Activated T-helper 1 cell treated with Interleukin-2 at 50 U/mL for 16 hours (primary cell): ENCODE measurements at regions not wholly inside any gene's neighbourhood (a gene's known extent, or its start where the extent isn't known, plus 50 kb on each side); places are given as distances from the start of the nearest gene placed in this dataset.
"Not testable (repeated sequence)": the region's sequence is repeated elsewhere in the genome, so short reads cannot be mapped to it uniquely, and the experiment has no call there.

Source experiments
- DNase-seq: peaks from one replicate; pipeline ENCODE4 v3.0.0-alpha.2; 2020; ENCODE audit warnings: low read depth

DNA sequence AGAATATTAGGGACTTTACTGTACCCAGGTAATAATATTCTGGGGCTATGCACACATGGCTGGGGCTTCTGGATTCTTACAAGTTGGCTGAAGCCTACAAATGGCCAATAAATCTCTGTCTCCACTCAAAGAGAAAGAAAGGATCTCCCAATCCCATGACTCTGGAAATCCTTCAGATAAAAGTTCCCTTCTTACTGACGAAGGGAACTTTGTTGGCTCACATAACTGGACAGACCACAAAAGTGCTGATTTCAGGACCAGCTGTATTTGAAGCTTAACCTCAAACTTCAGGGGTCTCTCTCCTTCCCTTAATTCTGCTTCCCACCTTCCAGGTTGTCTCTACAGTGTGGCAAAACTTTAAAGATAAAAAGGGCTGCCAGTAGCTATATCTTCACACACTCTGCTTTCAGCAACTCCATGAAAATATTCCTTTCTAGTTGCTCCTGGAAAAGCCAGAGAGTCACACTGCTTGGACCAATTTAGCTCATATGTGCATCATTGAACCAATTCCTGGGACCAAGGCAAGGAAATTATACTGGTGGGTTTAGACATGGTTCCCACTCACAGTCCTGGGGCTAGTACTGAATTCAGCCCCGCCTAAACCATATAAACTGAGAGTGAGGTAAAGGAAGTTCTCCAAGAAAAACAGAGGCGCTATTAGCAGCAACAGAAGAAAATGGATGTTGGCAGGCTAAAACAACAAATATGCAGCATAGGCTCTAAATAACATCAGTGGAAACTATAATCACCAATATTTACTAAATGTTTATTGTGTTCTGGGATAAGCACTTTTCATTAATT is 290.0 kb upstream of the GADL1 start:
- DNase-seq, result no peak

DNA sequence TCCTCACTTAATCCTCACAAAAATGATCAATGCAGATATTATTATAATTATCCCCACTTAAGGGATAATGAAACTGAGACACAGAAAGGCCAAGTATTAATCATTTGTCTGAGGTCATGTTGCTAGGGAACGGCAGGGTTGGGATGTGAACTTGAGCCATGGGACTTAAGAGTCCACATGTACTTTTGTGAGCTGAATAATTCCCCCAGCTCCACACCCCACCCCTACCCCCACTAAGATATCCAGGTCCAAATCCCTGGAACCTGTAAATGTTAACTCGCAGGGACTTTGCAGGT is 290.5 kb upstream of the GADL1 start:
- no peak for DNase-seq

DNA sequence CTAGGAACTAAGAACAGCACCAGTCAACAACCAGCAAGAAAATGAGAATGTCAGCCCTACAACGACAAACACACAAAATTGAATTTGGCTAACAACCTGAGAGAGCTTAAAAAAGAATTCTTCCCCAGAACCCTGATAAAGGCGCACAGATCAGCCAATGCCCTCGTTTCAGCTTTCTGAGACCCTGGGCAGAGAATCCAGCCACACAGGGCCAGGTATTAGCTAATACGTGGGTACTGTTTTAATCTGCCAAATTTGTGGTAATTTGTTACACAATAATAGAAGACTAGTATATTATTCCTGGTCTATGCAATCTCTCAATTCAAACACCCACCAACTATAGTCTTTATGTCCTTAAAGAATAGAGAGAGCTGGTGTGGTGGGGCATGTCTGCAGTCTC is 291.6 kb upstream of the GADL1 start:
- DNase-seq, result no peak

DNA sequence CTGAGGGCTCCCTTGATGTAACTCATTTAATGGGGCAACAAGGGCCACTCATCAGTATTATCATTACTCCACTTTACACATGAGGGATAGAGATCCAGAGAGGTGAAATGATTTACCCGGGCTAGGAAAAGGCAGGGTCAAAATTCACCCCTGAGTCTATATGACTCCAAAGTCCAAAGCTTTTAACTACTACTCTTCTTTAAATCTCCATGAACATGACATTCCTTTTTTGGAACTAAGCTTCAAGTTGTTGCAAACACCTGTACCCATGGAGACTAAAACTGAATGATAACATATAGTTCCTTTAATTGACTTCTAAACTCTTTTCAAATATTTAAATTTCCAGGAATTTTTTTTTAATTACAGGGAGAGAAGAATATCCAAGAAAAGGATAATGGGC is 292.9 kb upstream of the GADL1 start:
- no peak for DNase-seq

DNA sequence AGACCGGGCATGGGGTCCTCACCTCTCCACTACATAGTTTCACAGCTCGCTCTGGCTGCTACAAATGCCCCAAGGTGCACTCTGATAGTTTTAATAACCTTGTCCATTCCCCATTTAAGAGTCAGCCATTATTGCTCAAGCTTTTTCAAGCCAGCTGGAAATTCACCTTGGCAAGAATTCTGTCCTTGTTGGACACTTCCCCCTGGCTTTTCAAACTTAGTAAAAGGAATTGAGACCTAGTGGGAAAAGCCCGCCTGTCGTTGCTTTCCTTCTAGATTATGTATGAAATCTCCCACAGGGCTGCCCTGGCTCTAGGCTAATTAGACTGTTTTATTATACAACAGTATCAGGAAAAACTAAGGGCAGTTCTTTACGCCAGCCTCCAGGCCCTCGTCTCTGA is 293.7 kb upstream of the GADL1 start:
- no peak for DNase-seq

DNA sequence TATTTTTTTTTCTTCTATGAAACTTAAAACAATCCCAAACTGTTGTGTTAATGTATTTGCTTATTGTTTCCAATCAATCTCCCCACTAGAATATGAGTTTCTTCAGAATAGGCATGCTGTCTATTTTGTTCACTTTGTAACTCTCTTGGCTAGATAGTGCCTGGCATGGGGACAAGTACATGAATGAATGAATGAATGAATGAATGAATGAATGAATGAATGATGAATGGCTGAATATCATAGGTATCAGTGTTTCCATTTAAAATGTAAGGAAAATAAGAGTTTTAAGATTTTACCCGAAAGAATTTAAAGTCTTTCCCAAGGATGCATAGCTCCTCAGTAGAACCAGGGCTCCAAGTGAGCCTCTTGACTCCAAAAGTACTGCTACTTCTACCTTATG is 294.9 kb upstream of the GADL1 start:
- DNase-seq, result no peak

DNA sequence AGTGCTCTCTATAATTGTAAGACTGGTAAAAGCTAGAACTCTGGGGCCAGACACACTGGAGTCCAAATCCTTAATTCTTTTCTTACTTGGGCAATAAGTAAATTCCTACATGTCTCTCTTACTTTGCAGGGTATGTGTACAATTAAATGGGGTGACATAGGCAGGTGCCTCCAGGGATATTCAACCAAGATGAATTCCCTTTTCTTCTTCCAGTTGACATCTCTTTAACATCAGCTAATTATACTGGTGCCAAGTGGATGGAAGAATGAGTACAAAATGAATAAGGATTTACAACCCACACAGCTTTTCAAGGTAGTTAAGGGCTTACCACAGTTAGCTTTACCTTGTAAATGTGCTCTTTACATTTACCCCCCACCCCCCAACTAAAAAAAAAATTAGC is 295.5 kb upstream of the GADL1 start:
- DNase-seq, result no peak

DNA sequence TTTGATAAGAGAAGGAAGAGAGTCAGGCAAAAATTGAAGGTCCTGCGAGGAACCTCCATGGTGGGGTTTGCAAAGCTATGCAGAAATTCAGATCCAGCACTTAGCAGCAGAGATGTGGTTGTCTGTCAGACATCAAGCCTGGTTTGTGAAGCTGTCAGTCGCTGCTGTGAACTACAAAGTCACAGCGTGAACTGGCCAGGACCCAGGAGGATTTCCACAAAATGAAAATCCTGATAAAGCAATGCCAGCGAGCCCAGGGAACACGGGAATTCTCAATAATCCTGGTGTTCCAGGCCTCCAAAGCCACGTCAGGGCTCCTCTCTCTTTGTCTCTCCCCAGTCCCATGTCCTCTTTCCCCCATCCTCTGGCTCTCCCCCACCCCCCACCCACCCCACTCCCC is 296.9 kb upstream of the GADL1 start:
- DNase-seq, result no peak

DNA sequence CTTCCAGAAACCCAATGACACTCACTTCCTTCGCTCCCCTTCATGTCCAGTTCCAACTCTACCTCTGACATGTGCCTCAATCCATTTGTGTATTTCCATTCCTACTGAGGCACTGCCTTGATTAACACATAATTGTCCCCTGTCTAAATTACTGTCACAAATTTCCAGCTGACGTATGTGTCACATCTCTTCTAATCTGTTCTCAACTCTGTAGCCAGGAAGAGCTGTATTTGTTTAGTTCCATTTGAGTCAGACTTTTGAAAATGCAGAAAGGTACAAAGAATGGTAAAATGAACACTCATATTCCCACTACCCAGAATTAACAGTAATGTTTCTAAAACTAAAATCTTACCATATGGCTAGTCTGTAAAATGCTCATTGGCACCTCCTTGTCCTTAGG is 299.0 kb upstream of the GADL1 start:
- DNase-seq, result no peak

DNA sequence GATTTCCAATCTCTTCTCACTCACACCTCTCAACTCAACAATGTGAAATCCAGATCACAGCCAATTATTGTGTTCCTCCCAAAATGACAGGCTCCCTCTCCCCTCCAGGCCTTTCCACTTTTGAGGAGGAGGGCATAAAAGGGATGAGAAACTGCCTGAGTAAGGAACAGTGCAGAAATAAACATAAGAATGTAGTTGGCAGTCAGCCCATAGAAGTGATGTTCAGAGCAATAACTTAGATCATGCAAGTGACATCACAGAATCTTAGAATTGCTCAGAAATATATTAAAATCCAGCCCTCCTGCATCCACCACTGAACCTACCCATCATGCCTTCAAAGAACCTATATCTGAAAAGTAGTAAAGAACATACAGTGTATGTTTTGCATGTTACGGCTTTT is 299.4 kb upstream of the GADL1 start:
- no peak for DNase-seq

DNA sequence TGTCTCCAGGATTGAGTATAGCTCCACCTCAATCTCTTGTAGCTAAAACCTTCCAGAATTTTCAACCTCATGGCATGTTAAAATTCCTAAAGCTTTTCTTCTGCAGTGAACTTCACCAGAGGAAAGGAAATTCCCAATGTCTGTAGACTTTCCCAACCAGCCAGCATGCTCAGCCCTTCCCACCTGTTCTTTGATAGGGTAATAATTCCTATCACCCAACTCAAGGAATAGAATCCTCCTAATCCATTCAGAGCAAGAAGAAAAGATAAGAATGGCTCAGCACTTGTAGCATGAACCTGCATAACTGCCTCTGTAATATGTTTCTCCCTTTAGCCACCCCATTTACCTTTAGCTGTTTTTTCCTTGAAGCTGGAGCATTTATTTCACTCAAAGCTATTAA is 301.8 kb upstream of the GADL1 start:
- no peak for DNase-seq

DNA sequence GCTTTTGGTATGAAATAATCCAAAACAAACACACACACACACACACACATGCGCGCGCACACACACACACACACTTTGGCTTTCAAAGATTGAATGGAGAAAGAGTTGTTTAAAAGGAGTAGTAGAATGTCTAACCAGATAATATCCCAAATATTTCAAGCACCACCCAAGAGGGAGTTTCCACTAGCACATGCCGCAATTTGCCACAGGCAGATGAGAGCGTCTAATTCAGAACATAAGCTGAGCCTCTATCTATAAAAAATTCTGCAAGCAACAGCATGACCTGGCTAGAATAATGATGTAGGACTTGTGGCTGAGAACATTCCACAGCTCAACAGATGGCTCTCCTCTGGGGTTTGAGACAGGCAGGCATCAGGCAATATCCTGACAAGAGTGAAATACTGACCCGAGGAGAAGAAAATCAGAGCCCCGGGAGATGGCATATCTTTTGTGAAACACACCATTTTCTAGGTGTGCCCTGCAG is 302.5 kb upstream of the GADL1 start:
- DNase-seq, result no peak

DNA sequence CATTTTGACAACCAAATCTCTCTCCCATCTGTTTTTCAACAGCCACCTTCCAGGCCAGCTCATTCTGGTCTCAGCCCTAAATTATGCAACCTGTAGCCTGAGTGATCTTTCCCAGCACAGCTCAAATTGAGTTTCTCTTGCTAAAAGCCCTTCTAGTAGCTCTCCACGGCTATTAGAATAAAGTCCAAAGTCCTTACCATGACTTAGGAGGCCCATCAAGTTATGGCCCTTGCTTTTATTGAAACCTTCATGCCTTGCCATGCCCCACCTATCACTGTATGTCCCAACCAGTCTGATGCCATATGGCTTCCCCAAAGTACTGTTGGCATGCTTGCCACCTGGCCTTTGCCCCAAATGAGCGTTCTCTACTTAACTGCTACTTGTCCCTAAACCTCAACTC is 303.5 kb upstream of the GADL1 start:
- DNase-seq, result no peak

DNA sequence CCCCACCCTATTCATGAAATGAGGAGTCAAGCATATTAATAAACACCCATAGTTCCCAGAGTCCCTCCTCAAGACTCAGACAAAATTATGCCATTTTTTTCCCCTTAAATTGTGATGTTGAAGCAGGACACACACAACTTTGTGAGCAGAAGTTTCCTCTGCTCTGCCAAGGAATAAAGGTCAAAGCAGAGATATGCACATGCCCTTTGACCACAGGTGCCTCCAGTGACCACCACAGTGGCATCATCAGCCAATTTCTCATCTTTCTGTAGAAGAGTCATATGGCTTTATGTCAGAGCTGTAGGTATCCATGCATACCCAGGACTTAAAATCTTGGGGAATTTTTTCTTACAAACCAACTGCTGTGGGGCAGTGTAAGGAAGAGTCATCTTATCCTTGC is 304.4 kb upstream of the GADL1 start:
- no peak for DNase-seq

DNA sequence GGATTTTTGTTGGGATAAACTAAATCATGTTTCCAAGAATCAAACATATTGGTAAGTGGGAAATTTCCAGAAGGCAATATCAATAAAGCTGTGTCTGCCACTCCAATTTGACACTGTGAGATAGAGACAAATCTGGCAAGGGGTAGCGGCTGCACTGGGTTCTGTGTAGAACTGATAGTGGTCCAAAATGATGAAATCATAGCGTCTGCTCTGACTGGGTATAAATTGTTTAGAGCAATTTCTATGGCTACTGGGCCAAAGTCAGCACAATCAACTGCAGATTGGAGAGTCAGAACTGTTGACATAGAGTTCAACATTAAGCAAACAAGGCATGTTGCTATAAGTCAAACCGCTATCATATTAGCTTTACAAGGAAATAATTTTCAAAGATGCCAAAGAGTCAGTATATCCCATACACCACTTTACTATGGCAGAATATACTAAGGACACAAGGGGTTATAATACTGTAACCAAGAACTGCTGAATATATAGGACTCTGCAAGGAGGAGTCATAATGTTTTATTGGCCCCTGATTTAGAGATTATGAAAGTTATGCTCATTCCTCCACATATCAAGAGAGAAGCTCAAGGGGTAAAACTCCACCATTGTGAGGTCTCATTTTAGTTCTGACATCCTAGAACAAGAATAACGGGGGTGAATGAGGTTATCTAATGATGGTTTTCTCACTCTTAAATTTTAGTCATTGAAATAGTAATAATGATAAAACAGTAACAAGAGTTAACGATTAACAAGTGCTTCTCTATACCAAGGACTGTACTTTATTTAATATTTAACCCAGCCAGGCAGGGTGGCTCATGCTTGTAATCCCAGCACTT is 309.7 kb upstream of the GADL1 start:
- DNase-seq, result no peak

DNA sequence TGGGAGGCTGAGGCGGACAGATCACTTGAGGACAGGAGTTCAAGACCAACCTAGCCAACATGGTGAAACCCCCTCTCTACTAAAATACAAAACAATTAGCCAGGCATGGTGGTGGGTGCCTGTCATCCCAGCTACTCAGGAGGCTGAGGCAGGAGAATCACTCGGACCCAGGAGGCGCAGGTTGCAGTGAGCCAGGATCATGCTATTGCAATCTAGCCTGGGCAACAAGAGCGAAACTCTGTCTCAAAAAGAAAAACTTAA is 310.3 kb upstream of the GADL1 start:
- not testable (repeated sequence) for DNase-seq

DNA sequence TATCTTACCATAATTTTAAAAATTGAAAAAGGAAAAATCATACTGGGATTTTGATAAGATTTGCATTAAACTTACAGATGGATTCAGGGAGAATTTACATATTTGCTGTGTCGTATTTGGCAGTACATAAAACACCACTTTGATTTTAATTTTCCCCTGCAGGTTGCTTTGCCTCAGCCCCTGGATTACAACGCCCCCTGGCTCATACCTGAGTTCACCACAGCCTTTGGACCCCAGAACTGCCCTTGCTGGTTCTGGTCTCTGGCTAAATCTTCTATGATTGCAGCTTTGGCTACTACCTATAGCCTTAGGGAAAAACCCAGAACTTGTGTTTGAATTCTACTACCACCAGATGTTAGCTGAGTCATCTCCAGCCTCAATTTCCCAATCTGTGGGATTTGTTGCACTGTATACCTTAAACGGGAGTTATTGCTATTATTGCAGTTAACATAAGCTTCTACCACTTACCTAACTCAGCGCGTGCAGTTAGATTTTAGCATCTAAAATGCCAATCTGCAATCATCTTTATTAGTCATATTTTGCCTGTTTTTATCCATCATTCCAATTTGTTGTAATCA is 315.7 kb upstream of the GADL1 start:
- DNase-seq, result no peak

DNA sequence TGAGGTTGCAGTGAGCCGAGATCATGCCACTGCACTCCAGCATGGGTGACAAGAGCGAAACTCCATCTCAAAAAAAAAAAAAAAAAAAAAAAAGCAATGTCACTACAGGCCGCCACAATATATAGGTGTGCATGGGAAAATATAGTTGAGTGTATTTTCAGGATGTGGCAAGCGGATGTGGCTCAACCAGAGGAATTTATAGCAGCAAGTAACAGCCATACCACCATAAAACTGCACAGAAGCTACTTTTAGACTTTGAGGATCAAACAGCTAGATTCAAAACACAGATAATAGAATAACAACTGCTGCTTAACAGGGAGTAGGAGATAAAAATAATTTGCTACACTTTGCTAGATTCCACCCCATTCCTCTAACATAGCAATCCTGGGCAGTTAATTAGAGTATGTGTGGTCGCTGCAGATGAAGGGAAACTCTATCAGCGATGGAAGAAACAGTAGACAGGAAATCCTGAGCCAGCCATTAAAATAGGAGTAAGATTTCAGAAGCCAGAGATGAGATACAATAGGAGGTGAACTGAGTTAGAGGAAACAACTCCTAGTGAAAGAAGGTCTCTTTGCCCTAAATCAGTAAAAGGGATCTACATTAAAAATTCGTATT is 318.7 kb upstream of the STT3B start:
- no peak for DNase-seq

DNA sequence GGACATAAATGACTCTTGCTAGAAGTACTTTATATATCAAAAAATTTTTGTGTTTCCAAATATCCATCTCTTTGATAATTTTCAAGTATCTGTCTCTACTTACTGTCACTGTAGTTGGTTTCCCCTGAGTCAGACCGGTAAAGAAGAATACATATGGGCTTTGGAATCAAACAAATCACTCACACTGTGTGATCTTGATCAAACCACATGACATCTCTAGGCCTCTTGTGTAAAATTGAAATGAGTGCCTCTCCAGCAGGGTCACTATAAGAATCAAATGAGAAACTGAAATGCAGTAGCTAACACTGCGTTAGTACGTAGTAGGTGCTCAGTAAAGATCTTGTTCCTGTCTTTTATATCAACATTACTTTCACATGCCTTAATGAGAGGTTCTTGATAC is 314.6 kb upstream of the STT3B start:
- DNase-seq, result no peak

DNA sequence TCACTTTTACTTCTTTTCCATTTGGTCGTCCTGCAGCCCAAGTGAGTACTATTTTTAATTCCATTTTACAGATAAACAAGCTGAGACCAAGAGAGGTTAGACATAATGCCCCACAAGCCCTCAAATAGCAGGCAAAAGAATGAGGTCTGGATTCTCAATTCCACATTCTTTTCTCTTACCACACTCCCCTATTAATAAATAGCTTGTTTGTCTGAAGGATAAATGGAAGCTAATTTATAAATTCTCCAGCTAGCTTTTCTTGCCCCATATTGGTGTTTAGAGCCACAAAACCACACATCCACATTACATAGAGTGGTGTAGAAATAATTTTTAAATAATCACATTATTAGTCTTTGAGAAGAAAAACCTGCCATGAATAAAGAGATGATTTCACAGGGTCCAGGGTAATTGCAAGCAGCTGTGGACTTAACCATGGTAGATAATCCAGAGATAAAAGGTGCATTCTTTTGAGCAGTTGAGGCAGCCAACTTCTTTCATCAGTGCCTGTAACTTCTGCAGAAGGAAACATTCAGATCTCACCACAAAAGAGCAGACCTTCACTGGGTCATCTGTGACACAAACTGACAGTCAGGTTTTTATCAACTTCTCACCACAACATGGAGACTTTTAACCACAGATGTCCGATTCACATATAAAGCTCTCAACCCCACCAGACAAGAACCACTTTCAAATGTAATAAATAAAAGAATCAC is 313.4 kb upstream of the STT3B start:
- no peak for DNase-seq

DNA sequence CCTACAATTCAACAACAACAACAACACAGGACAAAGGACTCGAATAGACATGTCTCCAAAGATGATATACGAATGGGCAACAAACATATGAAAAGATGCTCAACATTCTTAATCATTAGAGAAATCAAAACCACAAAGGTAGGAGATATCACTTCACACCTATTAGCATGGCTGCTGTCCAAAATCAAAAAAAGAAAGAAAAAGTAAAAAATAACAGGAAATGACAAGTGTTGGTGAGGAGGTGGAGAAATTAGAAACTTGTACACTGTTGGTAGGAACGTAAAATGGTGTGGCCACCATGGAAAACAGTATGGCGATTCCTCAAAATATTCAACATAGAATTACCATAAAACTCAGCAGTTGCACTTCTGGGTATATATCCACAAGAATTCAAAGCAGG is 312.3 kb upstream of the STT3B start:
- no peak for DNase-seq

DNA sequence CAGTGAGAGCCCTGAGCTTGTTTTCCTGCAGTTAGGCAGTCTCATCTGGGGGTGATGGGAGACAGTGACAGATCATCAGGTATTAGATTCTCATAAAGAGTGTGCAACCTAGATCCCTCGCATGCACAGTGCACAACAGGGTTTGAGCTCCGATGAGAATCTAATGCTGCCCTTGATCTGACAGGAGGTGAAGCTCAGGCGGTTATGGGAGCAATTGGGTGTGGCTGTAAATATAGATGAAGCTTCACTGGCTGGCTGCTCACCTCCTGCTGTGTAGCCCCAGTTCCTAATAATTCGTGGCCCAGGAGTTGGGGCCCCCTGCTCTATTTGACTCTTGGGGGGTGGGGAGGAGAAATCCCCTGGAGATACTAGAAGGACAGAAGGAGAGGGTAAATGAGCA is 309.4 kb upstream of the STT3B start:
- DNase-seq, result no peak

DNA sequence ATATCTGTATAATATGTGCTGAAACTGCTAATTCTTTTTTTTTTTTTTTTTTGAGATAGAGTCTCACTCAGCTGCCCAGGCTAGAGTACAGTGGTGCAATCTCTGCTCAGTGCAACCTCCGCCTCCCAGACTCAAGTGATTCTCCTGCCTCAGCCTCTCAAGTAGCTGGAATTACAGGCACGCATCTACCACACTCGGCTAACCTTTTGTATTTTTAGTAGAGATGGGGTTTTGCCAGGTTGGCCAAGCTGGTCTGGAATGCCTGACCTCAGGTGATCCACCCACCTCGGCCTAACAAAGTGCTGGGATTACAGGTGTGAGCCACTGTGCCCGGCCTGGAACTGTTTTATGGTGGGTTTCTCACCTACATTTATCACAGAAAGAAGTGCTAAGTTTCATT is 307.8 kb upstream of the STT3B start:
- no peak for DNase-seq
